K562 (cell line): ENCODE measurements at regions not wholly inside any gene's neighbourhood (a gene's known extent, or its start where the extent isn't known, plus 50 kb on each side); places are given as distances from the start of the nearest gene placed in this dataset.

Experiments used
- ATAC-seq: fragments of 200-7000 bp; cut with Tn5 transposase; 3 replicates; pipeline ENCODE4 v1.9.1; 2020; ENCODE audit warnings: moderate library complexity
- BruUV-seq: library from RNA; stranded (reverse); fragments of 400-500 nt; replicated peaks from 2 replicates; lab custom pipeline; 2021; lab: Mats Ljungman, UMichigan
- CTCF ChIA-PET: fragments of 300-600 bp; formaldehyde crosslinking; extraction: SDS; loops from one replicate; lab custom pipeline; 2021; ENCODE audit warnings: low intra/inter-chr PET ratio; lab: Yijun Ruan, JAX
- POLR2A ChIA-PET: fragments of 300-600, 350-650 bp; sonication (Branson Sonifier 250); formaldehyde crosslinking; extraction: SDS; loops from one replicate; lab custom pipeline; 2021; ENCODE audit warnings: antibody characterized with exemption, inconsistent platforms; lab: Yijun Ruan, JAX
- DNase-seq, 4 experiments: peaks; one replicate each; pipeline versions ENCODE4 v3.0.0 to v3.0.0-alpha.2; 2011 to 2018; ENCODE audit warnings: low spot score in 3 of 4, mixed read lengths in 3 of 4; ENCODE audit errors: extremely low read depth in 1 of 4
- FAIRE-seq: peaks from 2 replicates; lab custom pipeline; 2011; peaks lifted over from hg19 to GRCh38; lab: Jason Lieb, UNC
- H2AFZ ChIP-seq: 2 replicates; pipeline ENCODE4 v1.6.0; 2011; ENCODE audit warnings: low read depth, low read length, control low read depth, inconsistent platforms
- H3K27ac ChIP-seq: fragments of 200-600 bp; 3 replicates; pipeline ENCODE4 v1.8.0; 2011; ENCODE audit warnings: low read depth, mild to moderate bottlenecking, control low read depth, inconsistent platforms, low read length, moderate library complexity, mixed read lengths; ENCODE audit errors: extremely low read depth
- H3K27me3 ChIP-seq, 2 experiments: fragments of 300-600 bp in 1 of 2; 2 replicates in 1 of 2; 3 replicates in 1 of 2; pipeline versions ENCODE4 v1.6.0 to v1.8.0; 2011; ENCODE audit warnings: inconsistent platforms in 2 of 2, low read length in 2 of 2, mild to moderate bottlenecking in 1 of 2, mixed read lengths in 1 of 2, moderate library complexity in 1 of 2; ENCODE audit not compliant: control insufficient read depth in 2 of 2, insufficient read depth in 2 of 2
- H3K36me3 ChIP-seq: fragments of 300-600 bp; 3 replicates; pipeline ENCODE4 v1.8.0; 2011; ENCODE audit warnings: mild to moderate bottlenecking, low read length, inconsistent platforms; ENCODE audit not compliant: control insufficient read depth, insufficient read depth
- H3K4me1 ChIP-seq, 2 experiments: fragments of 200-600 bp in 1 of 2; replicated peaks in 1 of 2; 2 replicates in 1 of 2; 3 replicates in 1 of 2; pipeline versions ENCODE4 v1.5.1 to v1.8.0; 2011; ENCODE audit warnings: inconsistent platforms in 2 of 2, low read length in 2 of 2, mild to moderate bottlenecking in 1 of 2, mixed read lengths in 1 of 2, moderate library complexity in 1 of 2; ENCODE audit not compliant: control insufficient read depth in 2 of 2, insufficient read depth in 2 of 2
- H3K4me2 ChIP-seq: 2 replicates; pipeline ENCODE4 v1.6.1; 2011; ENCODE audit warnings: low read length, control low read depth, inconsistent platforms, mixed read lengths; ENCODE audit not compliant: insufficient read depth
- H3K4me3 ChIP-seq: fragments of 200-600 bp; sonication (generic), shearing (Covaris generic); 2 replicates; pipeline ENCODE4 v1.5.1; 2016; ENCODE audit warnings: control low read depth, inconsistent platforms
- H3K79me2 ChIP-seq: fragments of 200-600 bp; 3 replicates; pipeline ENCODE4 v1.8.0; 2011; ENCODE audit warnings: low read length, inconsistent platforms; ENCODE audit not compliant: control insufficient read depth, insufficient read depth
- H3K9ac ChIP-seq, 2 experiments: 2 replicates each; pipeline versions ENCODE4 v1.6.0 to v1.6.1; 2011; ENCODE audit warnings: low read depth in 2 of 2, low read length in 2 of 2, control low read depth in 1 of 2, inconsistent platforms in 1 of 2, mild to moderate bottlenecking in 1 of 2, mixed read lengths in 1 of 2; ENCODE audit not compliant: insufficient read depth in 1 of 2
- H3K9me1 ChIP-seq: one replicate; pipeline ENCODE4 v1.6.0; 2011; ENCODE audit warnings: inconsistent platforms, mild to moderate bottlenecking, low read length, moderate library complexity; ENCODE audit not compliant: control insufficient read depth, insufficient read depth
- H3K9me3 ChIP-seq: replicated peaks from 2 replicates; pipeline ENCODE4 v1.5.1; 2011; ENCODE audit warnings: low read depth, low read length, inconsistent platforms; ENCODE audit not compliant: control insufficient read depth, insufficient read depth
- H4K20me1 ChIP-seq: replicated peaks from 2 replicates; pipeline ENCODE4 v1.6.1; 2011; ENCODE audit warnings: low read length, inconsistent platforms, mixed read lengths; ENCODE audit not compliant: control insufficient read depth, insufficient read depth
- KHSRP ChIP-seq: fragments of 450-650 bp; IDR thresholded peaks from 2 replicates; pipeline ENCODE4 v1.6.1; 2017
- POU5F1 ChIP-seq: fragments of 150-350 bp; IDR thresholded peaks from 2 replicates; pipeline ENCODE4 v1.6.1; 2014; ENCODE audit warnings: borderline replicate concordance, low read length, low read depth, mild to moderate bottlenecking; ENCODE audit not compliant: partially characterized antibody
- PYGO2 ChIP-seq: fragments of 450-650 bp; IDR thresholded peaks from 2 replicates; pipeline ENCODE4 v1.6.1; 2016; ENCODE audit warnings: mild to moderate bottlenecking, missing genetic modification characterization, moderate library complexity, missing compliant biosample characterization
- SMAD1 ChIP-seq: fragments of 150-350 bp; IDR thresholded peaks from 2 replicates; pipeline ENCODE4 v1.6.1; 2014; ENCODE audit warnings: low read length, low read depth; ENCODE audit not compliant: partially characterized antibody
- SMC3 ChIP-seq: conservative IDR thresholded peaks from 2 replicates; pipeline ENCODE4 v1.6.1; 2011; ENCODE audit warnings: low read depth, low read length, improper control_type of control experiment; ENCODE audit not compliant: insufficient read depth
- WHSC1 ChIP-seq: IDR thresholded peaks from one replicate; pipeline ENCODE4 v1.6.1; 2012; ENCODE audit warnings: low read length, control low read depth, inconsistent platforms
- ZBTB11 ChIP-seq, 3 experiments: fragments of 200-800 bp in 1 of 3; fragments of 250-450 bp in 1 of 3; fragments of 450-650 bp in 1 of 3; sonication (Bioruptor Pico) in 1 of 3; sonication (Bioruptor generic) in 1 of 3; formaldehyde crosslinking in 1 of 3; IDR thresholded peaks; 2 replicates each; pipeline versions ENCODE4 v1.6.1 to v1.8.0; 2016 to 2022; ENCODE audit warnings: mild to moderate bottlenecking in 2 of 3, missing genetic modification characterization in 2 of 3, missing compliant biosample characterization in 1 of 3, moderate library complexity in 1 of 3
- ZNF24 ChIP-seq: fragments of 450-650 bp; IDR thresholded peaks from 2 replicates; pipeline ENCODE4 v1.6.1; 2016
- WGBS: fragments of 100-300 bp; shearing (Covaris generic); methylation state at CpG from one replicate; pipeline ENCODE4 v1.1.6; 2016; ENCODE audit warnings: low coverage, mixed read lengths; ENCODE audit not compliant: insufficient coverage; ENCODE audit errors: missing lambda C conversion rate; 5-methylcytosine and 5-hydroxymethylcytosine counted together
- in situ Hi-C: fragments of 300-500 bp; cut with MboI; formaldehyde crosslinking; loops from 4 replicates; pipeline ENCODE4 v1.15.0; 2018; ENCODE audit warnings: inconsistent platforms, mixed read lengths
- intact Hi-C: fragments of 100-400 bp; cut with micrococcal nuclease; formaldehyde crosslinking; loops from 2 replicates; pipeline ENCODE4 v1.14.2; 2022
- TF ChIP-seq, protein P1 (sequence below): IDR thresholded peaks from 2 replicates; pipeline ENCODE4 v1.6.1; 2016; ENCODE audit warnings: missing genetic modification characterization, missing compliant biosample characterization

- no peaks in the 10 kb centered on the region for H3K79me2 ChIP-seq
- BruUV-seq = no TSS peak
- no peaks in the 10 kb centered on the region for H3K4me1 ChIP-seq
- no peak overlapping the region for H3K9ac ChIP-seq
- 1% methylated on average over 6 of the region's 6 CpGs for WGBS
- H3K4me3 ChIP-seq = no peak overlapping the region
- FAIRE-seq (no peak), ATAC-seq (no peak), DNase-seq (no peak)
- H3K4me2 ChIP-seq = no peak overlapping the region
- H3K9me3 ChIP-seq = no peaks in the 10 kb centered on the region
- intact Hi-C loops (no loop called here), in situ Hi-C loops (no loop called here)
- H3K9me1 ChIP-seq = no peaks in the 10 kb centered on the region
- ChIA-PET CTCF (no interaction called here), POLR2A (interaction anchor here (0.5 kb wide), 1 partner anchor 309 kb away, joined by 3 read pairs; no protein-coding TSS in a partner anchor)
- TF ChIP-seq SMAD1 = no peak
- no peak for TF ChIP-seq WHSC1
- no peak for TF ChIP-seq POU5F1
- TF ChIP-seq SMC3 = no peak
- TF ChIP-seq, protein P1, sequence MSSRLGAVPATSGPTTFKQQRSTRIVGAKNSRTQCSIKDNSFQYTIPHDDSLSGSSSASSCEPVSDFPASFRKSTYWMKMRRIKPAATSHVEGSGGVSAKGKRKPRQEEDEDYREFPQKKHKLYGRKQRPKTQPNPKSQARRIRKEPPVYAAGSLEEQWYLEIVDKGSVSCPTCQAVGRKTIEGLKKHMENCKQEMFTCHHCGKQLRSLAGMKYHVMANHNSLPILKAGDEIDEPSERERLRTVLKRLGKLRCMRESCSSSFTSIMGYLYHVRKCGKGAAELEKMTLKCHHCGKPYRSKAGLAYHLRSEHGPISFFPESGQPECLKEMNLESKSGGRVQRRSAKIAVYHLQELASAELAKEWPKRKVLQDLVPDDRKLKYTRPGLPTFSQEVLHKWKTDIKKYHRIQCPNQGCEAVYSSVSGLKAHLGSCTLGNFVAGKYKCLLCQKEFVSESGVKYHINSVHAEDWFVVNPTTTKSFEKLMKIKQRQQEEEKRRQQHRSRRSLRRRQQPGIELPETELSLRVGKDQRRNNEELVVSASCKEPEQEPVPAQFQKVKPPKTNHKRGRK (tag) = no peak
- TF ChIP-seq PYGO2 (tag) = no peak
- no peak for TF ChIP-seq ZBTB11 (CRISPR knock-in tag; IDR thresholded peaks at IDR 0.05)
- no peak for TF ChIP-seq KHSRP
- TF ChIP-seq ZNF24 = no peak
- H3K27ac ChIP-seq = no peak overlapping the region
- H3K36me3 ChIP-seq = no peaks in the 10 kb centered on the region
- H4K20me1 ChIP-seq = no peaks in the 10 kb centered on the region
- H2AFZ ChIP-seq = no peak overlapping the region
- no peaks in the 10 kb centered on the region for H3K27me3 ChIP-seq
These were observed 720.1 kb upstream of the TMEM132C start for GRCh38 chr12:127546721-127547505.
